DMS53 treated with DMSO at 0.1 percent for 48 hours (cell line): ENCODE measurements at regions not wholly inside any gene's neighbourhood (a gene's known extent, or its start where the extent isn't known, plus 50 kb on each side); places are given as distances from the start of the nearest gene placed in this dataset.

Experiments used
- DNase-seq: peaks from one replicate; lab custom pipeline; 2025; ENCODE audit not compliant: unreplicated experiment; lab: John Stamatoyannopoulos, UW

- no peak for DNase-seq
These were observed 354.8 kb downstream of the SEC14L1 start for GRCh38 chr17:77495575-77495974.

- no peak for DNase-seq
These were observed 355.6 kb downstream of the SEC14L1 start for GRCh38 chr17:77496401-77496801.

GRCh38 chr17:77496831-77497577 lies 356.2 kb downstream of the SEC14L1 start:
- DNase-seq = no peak

- no peak for DNase-seq
These were observed 356.8 kb downstream of the SEC14L1 start for GRCh38 chr17:77497578-77497934.

GRCh38 chr17:77498091-77498741 lies 357.4 kb downstream of the SEC14L1 start:
- DNase-seq = no peak

- DNase-seq = no peak
These were observed 358.3 kb downstream of the SEC14L1 start for GRCh38 chr17:77498791-77499698.

GRCh38 chr17:77499699-77500435 lies 359.1 kb downstream of the SEC14L1 start:
- DNase-seq = no peak

- no peak for DNase-seq
These were observed 360.4 kb downstream of the SEC14L1 start for GRCh38 chr17:77501101-77501566.

GRCh38 chr17:77501751-77502625 lies 361.2 kb downstream of the SEC14L1 start:
- no peak for DNase-seq

- DNase-seq = no peak
These were observed 362.0 kb downstream of the SEC14L1 start for GRCh38 chr17:77502626-77503292.

GRCh38 chr17:77503293-77503655 lies 362.5 kb downstream of the SEC14L1 start:
- DNase-seq = no peak

GRCh38 chr17:77503916-77504651 lies 363.3 kb downstream of the SEC14L1 start:
- no peak for DNase-seq

- no peak for DNase-seq
These were observed 363.9 kb downstream of the SEC14L1 start for GRCh38 chr17:77504652-77505155.

- DNase-seq = no peak
These were observed 364.4 kb downstream of the SEC14L1 start for GRCh38 chr17:77505181-77505639.

GRCh38 chr17:77506371-77506991 lies 365.7 kb downstream of the SEC14L1 start:
- no peak for DNase-seq

- no peak for DNase-seq
These were observed 366.5 kb downstream of the SEC14L1 start for GRCh38 chr17:77507111-77507885.

GRCh38 chr17:77508047-77508715 lies 367.4 kb downstream of the SEC14L1 start:
- DNase-seq = no peak
